AG09309 (cell line): ENCODE measurements at regions not wholly inside any gene's neighbourhood (a gene's known extent, or its start where the extent isn't known, plus 50 kb on each side); places are given as distances from the start of the nearest gene placed in this dataset.

Source experiments
- DNase-seq: peaks from one replicate; pipeline ENCODE4 v3.0.0-alpha.2; 2010; ENCODE audit warnings: low read depth
- H3K4me3 ChIP-seq: 2 replicates; pipeline ENCODE4 v1.5.1; 2011; ENCODE audit warnings: mild to moderate bottlenecking, low read depth, low read length, moderate library complexity; ENCODE audit not compliant: control insufficient read depth
- TF ChIP-seq, protein P1 (sequence below): IDR thresholded peaks from 2 replicates; pipeline ENCODE4 v1.5.1; 2011; ENCODE audit warnings: mild to moderate bottlenecking, low read depth, low read length, inconsistent platforms; ENCODE audit not compliant: insufficient read depth, control insufficient read depth; ENCODE audit errors: missing control alignments

DNA sequence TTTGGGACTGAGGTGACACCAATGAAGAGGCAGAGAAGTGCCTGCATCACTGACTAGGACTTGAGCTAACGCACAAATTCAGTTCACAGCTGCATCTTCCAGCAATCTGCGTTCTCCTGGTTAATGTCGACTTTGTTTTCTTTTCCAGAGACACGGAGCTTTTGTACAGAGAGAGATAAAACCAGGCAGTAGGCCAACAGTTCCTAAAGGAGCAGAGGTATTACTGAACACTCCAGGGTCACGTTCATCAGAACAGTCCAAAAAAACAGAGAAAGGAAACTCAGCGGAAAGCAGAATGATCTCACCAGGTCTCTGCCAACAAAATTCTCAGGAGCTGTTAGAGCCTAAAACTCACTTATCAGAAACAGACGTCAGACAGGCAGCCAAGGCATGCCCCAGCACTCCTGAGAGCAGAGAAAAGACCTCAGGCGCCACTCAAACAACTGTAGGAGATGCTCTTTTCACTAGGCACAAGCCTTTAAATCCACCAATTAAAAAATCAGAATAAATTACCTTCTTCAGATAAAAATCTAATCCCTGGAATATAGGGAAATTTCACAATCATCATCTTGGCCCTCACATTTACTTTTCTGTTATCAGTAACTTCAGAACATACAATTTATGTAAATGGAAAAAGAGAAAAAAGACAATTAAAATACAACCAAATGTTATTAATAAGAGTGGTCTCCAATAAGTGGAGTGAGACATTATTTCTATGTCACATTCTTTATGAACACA, 95.9 kb upstream of the SPTBN1 start:
- peak; percentile 31 for DNase-seq
- TF ChIP-seq, protein P1, sequence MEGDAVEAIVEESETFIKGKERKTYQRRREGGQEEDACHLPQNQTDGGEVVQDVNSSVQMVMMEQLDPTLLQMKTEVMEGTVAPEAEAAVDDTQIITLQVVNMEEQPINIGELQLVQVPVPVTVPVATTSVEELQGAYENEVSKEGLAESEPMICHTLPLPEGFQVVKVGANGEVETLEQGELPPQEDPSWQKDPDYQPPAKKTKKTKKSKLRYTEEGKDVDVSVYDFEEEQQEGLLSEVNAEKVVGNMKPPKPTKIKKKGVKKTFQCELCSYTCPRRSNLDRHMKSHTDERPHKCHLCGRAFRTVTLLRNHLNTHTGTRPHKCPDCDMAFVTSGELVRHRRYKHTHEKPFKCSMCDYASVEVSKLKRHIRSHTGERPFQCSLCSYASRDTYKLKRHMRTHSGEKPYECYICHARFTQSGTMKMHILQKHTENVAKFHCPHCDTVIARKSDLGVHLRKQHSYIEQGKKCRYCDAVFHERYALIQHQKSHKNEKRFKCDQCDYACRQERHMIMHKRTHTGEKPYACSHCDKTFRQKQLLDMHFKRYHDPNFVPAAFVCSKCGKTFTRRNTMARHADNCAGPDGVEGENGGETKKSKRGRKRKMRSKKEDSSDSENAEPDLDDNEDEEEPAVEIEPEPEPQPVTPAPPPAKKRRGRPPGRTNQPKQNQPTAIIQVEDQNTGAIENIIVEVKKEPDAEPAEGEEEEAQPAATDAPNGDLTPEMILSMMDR = peak; percentile 2
- no peak overlapping the region for H3K4me3 ChIP-seq

GRCh38 chr2:54364409-54364808, 91.7 kb upstream of the SPTBN1 start:
- H3K4me3 ChIP-seq = no peak overlapping the region
- TF ChIP-seq, protein P1 = no peak
- DNase-seq = no peak

- no peak for DNase-seq
- TF ChIP-seq, protein P1 = no peak
- H3K4me3 ChIP-seq = no peak overlapping the region
These were observed 90.5 kb upstream of the SPTBN1 start for GRCh38 chr2:54365661-54366060.

DNA sequence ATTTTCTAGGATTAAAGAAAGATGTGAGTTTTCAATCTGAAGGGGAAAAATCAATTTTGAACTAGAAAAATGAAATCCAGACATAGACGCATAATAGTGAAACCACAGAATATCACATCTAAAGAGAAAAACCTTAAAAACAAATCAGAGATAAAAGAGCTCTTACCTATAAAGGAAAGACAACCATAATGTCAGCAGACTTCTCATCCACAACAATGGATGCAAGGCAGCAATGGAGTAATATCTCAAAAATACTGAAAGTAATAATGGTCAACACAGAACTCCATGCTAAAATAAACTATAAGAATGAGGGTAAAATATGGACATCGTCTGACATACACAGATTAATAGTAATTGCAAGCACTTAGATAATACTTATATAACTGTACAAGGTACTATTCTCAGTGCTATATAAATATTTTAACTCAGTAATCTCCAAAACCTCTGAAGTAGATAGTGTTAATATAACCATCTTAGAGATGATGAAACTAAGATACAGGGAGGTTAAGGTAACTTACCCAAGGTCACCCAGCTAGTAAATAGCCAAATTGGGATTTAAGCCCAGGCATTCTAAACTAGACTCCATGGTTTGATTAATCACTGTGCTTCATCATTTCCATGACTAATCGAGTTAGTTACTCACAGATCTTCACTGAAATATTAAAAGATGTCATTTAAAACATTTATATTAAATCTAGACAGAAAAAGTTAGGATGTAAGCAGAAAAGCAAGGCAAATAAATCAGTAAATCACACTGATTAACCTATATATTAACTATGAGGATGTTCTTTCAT, 89.4 kb upstream of the SPTBN1 start:
- no peak for DNase-seq
- H3K4me3 ChIP-seq = no peak overlapping the region
- TF ChIP-seq, protein P1 = no peak

DNA sequence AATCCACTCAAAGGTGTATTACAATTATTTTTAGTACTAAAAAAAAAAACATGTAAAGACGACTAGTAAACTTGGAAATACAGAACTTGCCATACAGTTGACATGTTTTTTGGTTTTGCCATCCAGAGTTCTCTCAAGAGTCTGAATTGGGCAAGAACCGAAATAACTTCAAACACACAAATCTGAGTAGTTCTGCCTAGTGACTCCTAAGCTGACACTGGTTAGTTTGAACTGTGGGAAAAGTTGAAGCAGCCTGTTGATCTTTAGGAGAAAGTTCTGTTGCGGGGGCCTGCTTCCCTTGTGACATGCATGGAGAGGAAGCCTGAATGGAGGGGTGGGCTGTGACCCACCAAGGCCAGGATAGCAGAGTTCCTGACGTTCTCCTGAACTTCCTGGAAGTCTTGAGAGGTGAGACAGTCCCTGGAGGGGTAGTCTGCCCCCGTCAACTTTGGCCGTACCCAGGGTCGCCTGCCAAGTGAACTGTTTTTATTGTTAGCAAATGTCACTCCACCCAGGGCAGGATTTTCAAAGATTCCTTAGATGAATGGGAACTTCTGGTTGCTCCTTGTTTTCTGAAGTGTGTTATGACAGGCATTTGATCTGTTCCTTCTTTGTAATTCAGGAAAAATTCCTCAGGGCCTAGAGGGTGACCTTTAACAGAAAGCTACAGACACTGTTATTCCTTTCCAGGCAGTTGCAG, 85.6 kb upstream of the SPTBN1 start:
- DNase-seq = no peak
- no peak overlapping the region for H3K4me3 ChIP-seq
- TF ChIP-seq, protein P1 = no peak

DNA sequence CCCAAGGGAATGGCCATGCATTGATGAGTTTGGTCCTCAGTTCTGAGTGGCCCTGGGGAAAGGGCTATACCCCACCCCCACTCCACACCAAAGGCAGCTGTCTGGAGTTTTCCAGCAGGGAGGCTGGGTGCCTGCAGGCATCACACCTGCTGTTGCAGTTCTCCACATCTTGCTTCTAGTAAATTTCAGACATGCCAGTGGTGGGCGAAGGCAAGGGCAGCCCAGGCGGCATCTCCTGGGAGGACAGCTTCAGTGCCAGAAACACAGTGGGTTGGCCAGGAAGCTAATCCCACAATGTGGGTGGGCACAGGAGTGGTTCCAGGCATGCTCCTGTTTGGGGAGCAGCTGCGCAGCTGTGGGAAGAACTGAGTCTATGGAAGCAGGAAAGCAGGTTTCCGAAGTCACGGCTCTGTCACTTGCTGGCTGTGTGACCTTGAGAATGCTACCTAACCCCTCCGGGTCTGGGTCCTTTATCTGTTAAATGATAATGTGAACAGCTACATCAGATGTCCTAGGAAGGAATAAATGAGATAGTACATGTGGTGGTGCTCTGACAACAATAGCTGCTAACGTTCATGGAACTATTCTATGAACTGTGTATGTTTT, 84.6 kb upstream of the SPTBN1 start:
- TF ChIP-seq, protein P1 = no peak
- no peak for DNase-seq
- H3K4me3 ChIP-seq = no peak overlapping the region
